Ishikawa (cell line): ENCODE measurements at regions not wholly inside any gene's neighbourhood (a gene's known extent, or its start where the extent isn't known, plus 50 kb on each side); places are given as distances from the start of the nearest gene placed in this dataset.

Experiments used
- CEBPB ChIP-seq: IDR thresholded peaks from 2 replicates; pipeline ENCODE4 v1.6.1; 2012
- CREB1 ChIP-seq: IDR thresholded peaks from 2 replicates; pipeline ENCODE4 v1.6.1; 2012; ENCODE audit warnings: low read depth
- EGR1 ChIP-seq: IDR thresholded peaks from 2 replicates; pipeline ENCODE4 v1.6.1; 2012
- EP300 ChIP-seq: IDR thresholded peaks from 2 replicates; pipeline ENCODE4 v1.6.1; 2012; ENCODE audit warnings: borderline replicate concordance
- FOXM1 ChIP-seq: IDR thresholded peaks from 2 replicates; pipeline ENCODE4 v1.6.1; 2012; ENCODE audit warnings: low read depth, borderline replicate concordance
- NFIC ChIP-seq: IDR thresholded peaks from 2 replicates; pipeline ENCODE4 v1.6.1; 2012
- RAD21 ChIP-seq: IDR thresholded peaks from 2 replicates; pipeline ENCODE4 v1.6.1; 2012; ENCODE audit warnings: low read depth
- TAF1 ChIP-seq: IDR thresholded peaks from 2 replicates; pipeline ENCODE4 v1.6.1; 2012; ENCODE audit warnings: low read depth, mild to moderate bottlenecking
- TCF12 ChIP-seq: IDR thresholded peaks from 2 replicates; pipeline ENCODE4 v1.6.1; 2012; ENCODE audit warnings: low read depth
- TEAD4 ChIP-seq: IDR thresholded peaks from 2 replicates; pipeline ENCODE4 v1.6.1; 2012
- YY1 ChIP-seq: IDR thresholded peaks from 2 replicates; pipeline ENCODE4 v1.6.1; 2012; ENCODE audit warnings: low read depth
- ZBTB7A ChIP-seq: IDR thresholded peaks from 2 replicates; pipeline ENCODE4 v1.6.1; 2012; ENCODE audit warnings: low read depth
- TF ChIP-seq, protein P1 (sequence below): IDR thresholded peaks from 2 replicates; pipeline ENCODE4 v1.6.1; 2012
- TF ChIP-seq, protein P2 (sequence below): IDR thresholded peaks from 2 replicates; pipeline ENCODE4 v1.6.1; 2012
- TF ChIP-seq, protein P3 (sequence below): IDR thresholded peaks from 2 replicates; pipeline ENCODE4 v1.6.1; 2012; ENCODE audit warnings: low read depth, mild to moderate bottlenecking

DNA sequence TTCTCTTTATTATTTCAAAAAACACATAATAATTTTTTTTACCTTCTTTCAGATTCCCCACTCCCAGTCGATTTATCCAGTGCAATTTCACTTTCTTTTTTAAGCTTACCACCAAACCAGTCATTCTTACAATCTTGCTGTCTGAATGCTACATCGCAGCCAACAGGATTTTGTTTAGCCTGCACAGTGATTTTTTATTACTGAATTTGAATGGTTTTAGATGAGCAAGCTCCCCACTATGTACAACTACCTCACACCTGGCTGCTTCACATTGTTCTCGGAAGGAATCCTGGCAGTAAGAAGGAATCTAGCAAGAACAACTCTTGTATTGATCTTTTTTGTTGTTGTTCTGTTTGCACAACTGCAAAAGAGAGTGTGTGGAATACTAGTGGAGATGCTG, 668.1 kb upstream of the WWC1 start:
- TF ChIP-seq NFIC (no peak), ZBTB7A (no peak), TCF12 (no peak)
- TF ChIP-seq, protein P1, sequence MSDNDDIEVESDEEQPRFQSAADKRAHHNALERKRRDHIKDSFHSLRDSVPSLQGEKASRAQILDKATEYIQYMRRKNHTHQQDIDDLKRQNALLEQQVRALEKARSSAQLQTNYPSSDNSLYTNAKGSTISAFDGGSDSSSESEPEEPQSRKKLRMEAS = no peak
- TF ChIP-seq, protein P2, sequence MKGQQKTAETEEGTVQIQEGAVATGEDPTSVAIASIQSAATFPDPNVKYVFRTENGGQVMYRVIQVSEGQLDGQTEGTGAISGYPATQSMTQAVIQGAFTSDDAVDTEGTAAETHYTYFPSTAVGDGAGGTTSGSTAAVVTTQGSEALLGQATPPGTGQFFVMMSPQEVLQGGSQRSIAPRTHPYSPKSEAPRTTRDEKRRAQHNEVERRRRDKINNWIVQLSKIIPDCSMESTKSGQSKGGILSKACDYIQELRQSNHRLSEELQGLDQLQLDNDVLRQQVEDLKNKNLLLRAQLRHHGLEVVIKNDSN = no peak

GRCh38 chr5:167624053-167624452, 667.4 kb upstream of the WWC1 start:
- TF ChIP-seq, protein P1 = no peak
- TF ChIP-seq CEBPB = no peak
- no peak for TF ChIP-seq ZBTB7A
- TF ChIP-seq YY1 = no peak
- TF ChIP-seq TEAD4 = no peak
- TF ChIP-seq NFIC = no peak
- TF ChIP-seq TAF1 = no peak
- TF ChIP-seq CREB1 = no peak
- no peak for TF ChIP-seq RAD21
- no peak for TF ChIP-seq FOXM1
- TF ChIP-seq, protein P2 = no peak
- no peak for TF ChIP-seq TCF12
- no peak for TF ChIP-seq EGR1
- no peak for TF ChIP-seq EP300
- TF ChIP-seq, protein P3, sequence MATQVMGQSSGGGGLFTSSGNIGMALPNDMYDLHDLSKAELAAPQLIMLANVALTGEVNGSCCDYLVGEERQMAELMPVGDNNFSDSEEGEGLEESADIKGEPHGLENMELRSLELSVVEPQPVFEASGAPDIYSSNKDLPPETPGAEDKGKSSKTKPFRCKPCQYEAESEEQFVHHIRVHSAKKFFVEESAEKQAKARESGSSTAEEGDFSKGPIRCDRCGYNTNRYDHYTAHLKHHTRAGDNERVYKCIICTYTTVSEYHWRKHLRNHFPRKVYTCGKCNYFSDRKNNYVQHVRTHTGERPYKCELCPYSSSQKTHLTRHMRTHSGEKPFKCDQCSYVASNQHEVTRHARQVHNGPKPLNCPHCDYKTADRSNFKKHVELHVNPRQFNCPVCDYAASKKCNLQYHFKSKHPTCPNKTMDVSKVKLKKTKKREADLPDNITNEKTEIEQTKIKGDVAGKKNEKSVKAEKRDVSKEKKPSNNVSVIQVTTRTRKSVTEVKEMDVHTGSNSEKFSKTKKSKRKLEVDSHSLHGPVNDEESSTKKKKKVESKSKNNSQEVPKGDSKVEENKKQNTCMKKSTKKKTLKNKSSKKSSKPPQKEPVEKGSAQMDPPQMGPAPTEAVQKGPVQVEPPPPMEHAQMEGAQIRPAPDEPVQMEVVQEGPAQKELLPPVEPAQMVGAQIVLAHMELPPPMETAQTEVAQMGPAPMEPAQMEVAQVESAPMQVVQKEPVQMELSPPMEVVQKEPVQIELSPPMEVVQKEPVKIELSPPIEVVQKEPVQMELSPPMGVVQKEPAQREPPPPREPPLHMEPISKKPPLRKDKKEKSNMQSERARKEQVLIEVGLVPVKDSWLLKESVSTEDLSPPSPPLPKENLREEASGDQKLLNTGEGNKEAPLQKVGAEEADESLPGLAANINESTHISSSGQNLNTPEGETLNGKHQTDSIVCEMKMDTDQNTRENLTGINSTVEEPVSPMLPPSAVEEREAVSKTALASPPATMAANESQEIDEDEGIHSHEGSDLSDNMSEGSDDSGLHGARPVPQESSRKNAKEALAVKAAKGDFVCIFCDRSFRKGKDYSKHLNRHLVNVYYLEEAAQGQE = no peak

GRCh38 chr5:167626341-167627123, 664.9 kb upstream of the WWC1 start:
- TF ChIP-seq NFIC = no peak
- TF ChIP-seq, protein P3 = no peak
- no peak for TF ChIP-seq CEBPB
- no peak for TF ChIP-seq EP300
- TF ChIP-seq, protein P2 = no peak
- no peak for TF ChIP-seq CREB1
- no peak for TF ChIP-seq TAF1
- TF ChIP-seq RAD21 = no peak
- TF ChIP-seq, protein P1 = no peak

GRCh38 chr5:167629634-167630033, 661.8 kb upstream of the WWC1 start:
- TF ChIP-seq EGR1 (no peak), ZBTB7A (no peak), RAD21 (no peak), NFIC (no peak), FOXM1 (no peak), CEBPB (no peak), YY1 (no peak), EP300 (no peak), TAF1 (no peak), TCF12 (no peak), CREB1 (no peak), TEAD4 (no peak)
- TF ChIP-seq, protein P1 = no peak
- TF ChIP-seq, protein P2 = no peak
- TF ChIP-seq, protein P3 = no peak
